ENCODE measurements at regions not wholly inside any gene's neighbourhood (a gene's known extent, or its start where the extent isn't known, plus 50 kb on each side); places are given as distances from the start of the nearest gene placed in this dataset.

DNA sequence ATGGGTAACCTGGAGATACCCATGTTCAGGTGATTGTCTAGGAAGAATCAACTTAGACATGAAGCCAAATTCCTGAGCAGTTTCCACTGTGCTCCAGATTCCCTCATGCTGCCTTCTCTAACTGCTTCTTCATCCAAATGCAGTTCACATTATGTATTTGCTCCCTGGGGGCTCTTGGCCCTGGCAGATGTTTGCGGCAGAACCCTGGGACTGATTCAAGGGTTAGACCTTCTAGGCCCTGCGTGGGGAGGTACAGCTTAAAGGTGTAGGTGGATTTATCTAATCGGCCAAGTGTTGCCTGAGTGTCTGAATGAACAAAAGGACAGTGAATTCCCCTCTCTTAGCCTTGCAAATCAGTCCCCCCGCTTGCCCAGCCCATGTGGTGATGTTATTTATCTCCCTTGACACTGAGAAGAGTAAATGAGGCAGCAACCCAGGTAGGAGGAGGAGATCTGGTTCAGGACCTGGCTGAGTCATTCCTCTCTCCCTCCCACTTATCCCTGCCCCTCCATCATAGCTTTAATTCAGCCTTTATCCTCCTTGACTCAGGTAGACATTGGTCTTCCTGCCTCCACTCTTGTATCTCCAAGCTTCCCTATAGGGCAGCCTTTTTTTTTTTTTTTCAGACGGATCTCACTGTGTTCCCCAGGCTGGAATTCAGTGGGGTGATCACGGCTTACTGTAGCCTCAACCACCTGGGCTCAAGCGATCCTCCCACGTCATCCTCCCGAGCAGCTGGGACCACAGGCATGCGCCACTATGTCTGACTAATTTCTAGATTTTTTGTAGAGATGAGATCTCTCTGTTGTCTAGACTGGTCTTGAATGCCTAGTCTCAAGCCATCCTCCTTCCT lies 54.8 kb downstream of the MAGEF1 start:
- H3K36me3 ChIP-seq (ENCODE audit: control insufficient read depth, insufficient read depth, low read length), result no peaks in the 10 kb centered on the region
- CTCF ChIA-PET (ENCODE audit: low intra/inter-chr PET ratio), result no interaction called here
- H3K27me3 ChIP-seq (ENCODE audit: control insufficient read depth in 2 of 2, insufficient read depth in 2 of 2, low read length in 2 of 2), result peaks cover 16 to 66% of the 10 kb centered on the region in 2 experiments; a peak in 3 of 5 replicates
- no peak for FAIRE-seq
- no peak overlapping the region for H3K4me3 ChIP-seq
- H3K4me2 ChIP-seq (ENCODE audit: insufficient read depth, low read length), result no peak overlapping the region
- no peak for ATAC-seq
- no peak overlapping the region for H3K9ac ChIP-seq (ENCODE audit: insufficient read depth in 1 of 2, low read depth in 2 of 2, low read length in 2 of 2)
- no TSS peak for BruUV-seq (replicated peaks)
- WGBS (ENCODE audit: insufficient coverage, low coverage, missing lambda C conversion rate), result 2% methylated on average over 9 of the region's 10 CpGs
- no peak overlapping the region for H2AFZ ChIP-seq (ENCODE audit: low read depth, low read length)
- H3K79me2 ChIP-seq (ENCODE audit: control insufficient read depth, insufficient read depth, low read length), result no peaks in the 10 kb centered on the region
- POLR2A ChIA-PET, result interaction anchor here (0.6 to 0.8 kb wide), 2 partner anchors 71 to 158 kb away, joined by 3 to 4 read pairs; no protein-coding TSS in a partner anchor
- no peaks in the 10 kb centered on the region for H3K9me3 ChIP-seq (replicated peaks; ENCODE audit: control insufficient read depth, insufficient read depth, low read depth, low read length)
- no peak overlapping the region for H3K27ac ChIP-seq (ENCODE audit: extremely low read depth, low read depth, low read length)
- intact Hi-C loops (cut with micrococcal nuclease), result no loop called here
- in situ Hi-C loops (cut with MboI), result loop anchor here (25.0 kb wide), 1 partner anchor 1405 kb away; no protein-coding TSS in a partner anchor
- peaks cover 0 to 5% of the 10 kb centered on the region in 2 experiments; a peak in 3 of 5 replicates for H3K4me1 ChIP-seq (replicated peaks in 1 of 2; ENCODE audit: control insufficient read depth in 2 of 2, insufficient read depth in 2 of 2, low read length in 2 of 2)
- DNase-seq (ENCODE audit: extremely low read depth in 1 of 4, low spot score in 3 of 4), result no peak
- no peaks in the 10 kb centered on the region for H3K9me1 ChIP-seq (ENCODE audit: control insufficient read depth, insufficient read depth, low read length)
- H4K20me1 ChIP-seq (replicated peaks; ENCODE audit: control insufficient read depth, insufficient read depth, low read length), result 0 out of 2 replicates have a peak, but pooled peaks cover 4% of the 10 kb centered on the region
- TF ChIP-seq SRSF9 (IDR thresholded peaks at IDR 0.05; ENCODE audit: borderline replicate concordance, low read depth, low read length) (no peak), ZC3H11A (IDR thresholded peaks at IDR 0.05; ENCODE audit: low read depth, low read length) (no peak), SMARCE1 (IDR thresholded peaks at IDR 0.05) (0 out of 2 replicates have a peak, but pooled peaks have one; percentile 17), EGR1 (conservative IDR thresholded peaks at IDR 0.05) (peak; percentile 27; the same call in 1 of the 2 replicates), ATF3 (IDR thresholded peaks at IDR 0.05) (peak; percentile 10; the same call in 1 of the 2 replicates), ATF3 (CRISPR knock-in tag; conservative IDR thresholded peaks at IDR 0.05) (no peak), NRF1 (conservative IDR thresholded peaks at IDR 0.05 in 1 of 2, IDR thresholded peaks at IDR 0.05 in 1 of 2) (peak; percentile 57 to 71), CREM (IDR thresholded peaks at IDR 0.05; ENCODE audit: low read depth) (0 out of 2 replicates have a peak, but pooled peaks have one; percentile 28), XRCC3 (IDR thresholded peaks at IDR 0.05) (no peak), RHOXF2B (CRISPR knock-in tag; conservative IDR thresholded peaks at IDR 0.05) (no peak), EP300 (IDR thresholded peaks at IDR 0.05; ENCODE audit: low read length) (no peak), CEBPZ (IDR thresholded peaks at IDR 0.05; ENCODE audit: borderline replicate concordance, low read depth, low read length) (no peak), CBFA2T2 (conservative IDR thresholded peaks at IDR 0.05) (peak; percentile 34), HLTF (IDR thresholded peaks at IDR 0.05) (no peak)
- TF ChIP-seq, protein P1, sequence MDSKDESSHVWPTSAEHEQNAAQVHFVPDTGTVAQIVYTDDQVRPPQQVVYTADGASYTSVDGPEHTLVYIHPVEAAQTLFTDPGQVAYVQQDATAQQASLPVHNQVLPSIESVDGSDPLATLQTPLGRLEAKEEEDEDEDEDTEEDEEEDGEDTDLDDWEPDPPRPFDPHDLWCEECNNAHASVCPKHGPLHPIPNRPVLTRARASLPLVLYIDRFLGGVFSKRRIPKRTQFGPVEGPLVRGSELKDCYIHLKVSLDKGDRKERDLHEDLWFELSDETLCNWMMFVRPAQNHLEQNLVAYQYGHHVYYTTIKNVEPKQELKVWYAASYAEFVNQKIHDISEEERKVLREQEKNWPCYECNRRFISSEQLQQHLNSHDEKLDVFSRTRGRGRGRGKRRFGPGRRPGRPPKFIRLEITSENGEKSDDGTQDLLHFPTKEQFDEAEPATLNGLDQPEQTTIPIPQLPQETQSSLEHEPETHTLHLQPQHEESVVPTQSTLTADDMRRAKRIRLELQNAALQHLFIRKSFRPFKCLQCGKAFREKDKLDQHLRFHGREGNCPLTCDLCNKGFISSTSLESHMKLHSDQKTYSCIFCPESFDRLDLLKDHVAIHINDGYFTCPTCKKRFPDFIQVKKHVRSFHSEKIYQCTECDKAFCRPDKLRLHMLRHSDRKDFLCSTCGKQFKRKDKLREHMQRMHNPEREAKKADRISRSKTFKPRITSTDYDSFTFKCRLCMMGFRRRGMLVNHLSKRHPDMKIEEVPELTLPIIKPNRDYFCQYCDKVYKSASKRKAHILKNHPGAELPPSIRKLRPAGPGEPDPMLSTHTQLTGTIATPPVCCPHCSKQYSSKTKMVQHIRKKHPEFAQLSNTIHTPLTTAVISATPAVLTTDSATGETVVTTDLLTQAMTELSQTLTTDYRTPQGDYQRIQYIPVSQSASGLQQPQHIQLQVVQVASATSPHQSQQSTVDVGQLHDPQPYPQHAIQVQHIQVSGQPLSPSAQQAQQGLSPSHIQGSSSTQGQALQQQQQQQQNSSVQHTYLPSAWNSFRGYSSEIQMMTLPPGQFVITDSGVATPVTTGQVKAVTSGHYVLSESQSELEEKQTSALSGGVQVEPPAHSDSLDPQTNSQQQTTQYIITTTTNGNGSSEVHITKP (IDR thresholded peaks at IDR 0.05; ENCODE audit: partially characterized antibody), result peak; percentile 65
